Tongue (tissue), 1 donor: ENCODE measurements at regions not wholly inside any gene's neighbourhood (a gene's known extent, or its start where the extent isn't known, plus 50 kb on each side); places are given as distances from the start of the nearest gene placed in this dataset.
"Not testable (repeated sequence)": the region's sequence is repeated elsewhere in the genome, so short reads cannot be mapped to it uniquely, and the experiment has no call there.

Source experiments
- DNase-seq: peaks from one replicate; pipeline ENCODE4 v3.0.0-alpha.2; 2015

GRCh38 chr2:228581731-228582130 is 400.2 kb upstream of the SPHKAP start:
- no peak for DNase-seq

- no peak for DNase-seq
Observed at GRCh38 chr2:228575897-228576296, 394.4 kb upstream of the SPHKAP start.

GRCh38 chr2:228568275-228568674 is 386.8 kb upstream of the SPHKAP start:
- not testable (repeated sequence) for DNase-seq

DNA sequence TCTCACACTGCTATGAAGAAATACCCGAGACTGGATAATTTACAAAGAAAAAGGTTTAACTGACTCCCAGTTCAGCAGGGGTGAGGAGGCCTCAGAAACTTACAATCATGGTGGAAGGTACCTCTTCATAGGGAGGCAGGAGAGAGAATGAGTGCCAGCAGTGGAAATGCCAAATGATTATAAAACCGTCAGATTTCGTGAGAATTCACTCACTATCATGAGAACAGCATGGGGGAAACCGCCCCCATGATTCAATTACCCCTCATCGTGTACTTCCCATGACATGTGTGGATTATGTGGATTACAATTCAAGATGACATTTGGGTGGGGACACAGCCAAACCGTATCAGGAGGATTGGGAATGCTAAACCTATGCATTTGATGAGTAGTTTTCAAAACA is 380.3 kb upstream of the SPHKAP start:
- no peak for DNase-seq

DNA sequence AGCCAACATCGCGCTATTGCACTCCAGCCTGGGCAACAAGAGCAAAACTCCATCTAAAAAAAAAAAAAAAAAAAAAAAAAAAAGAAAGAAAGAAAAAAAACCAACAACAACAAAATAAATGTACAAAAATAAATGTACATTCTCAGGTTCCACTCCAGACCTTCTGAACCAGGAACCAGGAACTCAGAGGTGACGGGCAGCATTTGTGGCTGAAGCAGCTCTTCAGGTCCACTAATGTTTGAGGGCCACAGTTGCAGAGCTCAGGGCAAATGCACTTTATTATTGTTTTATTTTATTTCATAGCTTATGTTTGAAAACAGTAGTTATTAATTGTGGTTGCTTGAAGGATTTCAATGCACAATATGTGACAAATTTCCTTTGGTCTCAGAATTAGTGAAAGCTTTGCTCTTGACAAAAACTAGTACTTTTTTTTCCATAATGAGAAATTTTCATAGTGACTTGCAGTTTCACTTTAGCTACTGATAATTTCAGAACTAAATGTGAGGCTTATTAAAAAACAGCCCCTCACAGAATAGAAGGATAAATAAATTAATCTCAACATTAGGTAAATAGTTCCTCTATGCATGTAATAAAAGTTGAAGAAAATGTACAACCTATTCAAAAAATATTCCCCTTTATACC is 378.4 kb upstream of the SPHKAP start:
- no peak for DNase-seq

DNA sequence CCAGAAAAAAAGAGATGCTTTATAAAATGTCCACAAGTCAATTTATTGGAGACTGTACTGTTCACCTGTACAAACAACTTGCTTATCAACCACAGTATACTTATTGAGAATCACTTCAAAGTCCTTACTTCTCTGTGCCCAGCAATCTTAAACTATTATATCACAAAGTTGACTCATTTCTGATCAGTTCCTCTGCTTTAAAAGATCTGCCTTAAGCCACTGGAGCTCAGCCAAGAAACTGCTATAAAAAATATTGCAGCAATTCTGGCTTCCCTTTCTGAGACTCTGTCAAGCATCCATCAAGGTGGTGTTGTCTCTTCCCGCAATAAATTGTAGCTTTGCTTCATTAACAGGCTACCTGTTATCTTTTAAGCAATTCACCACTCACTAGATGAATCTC is 375.2 kb upstream of the SPHKAP start:
- DNase-seq = no peak

- DNase-seq = no peak
Observed at GRCh38 chr2:228549441-228550007, 368.0 kb upstream of the SPHKAP start.

DNA sequence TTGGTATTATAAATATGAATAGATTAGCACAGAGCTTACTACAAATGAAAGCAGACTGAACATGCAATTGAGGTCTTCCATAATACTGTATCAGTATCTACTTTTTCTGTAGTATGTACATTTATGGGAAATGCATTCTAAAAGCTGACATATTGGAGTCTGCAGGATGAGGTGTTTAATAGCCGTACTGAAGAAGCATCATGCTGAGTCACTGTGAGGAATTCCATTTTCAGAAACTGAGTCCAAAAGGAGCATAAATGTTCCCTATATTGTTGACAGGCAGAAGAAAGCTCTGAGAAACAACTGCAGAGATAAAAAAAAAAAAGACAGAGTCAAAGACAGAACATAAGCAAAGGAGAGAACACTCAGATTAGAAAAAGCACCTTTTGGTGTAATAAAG is 366.7 kb upstream of the SPHKAP start:
- DNase-seq = no peak

GRCh38 chr2:228545748-228546145 is 364.3 kb upstream of the SPHKAP start:
- no peak for DNase-seq

GRCh38 chr2:228545041-228545747 is 363.7 kb upstream of the SPHKAP start:
- DNase-seq = no peak

- DNase-seq = no peak
Observed at GRCh38 chr2:228543117-228543516, 361.6 kb upstream of the SPHKAP start.

DNA sequence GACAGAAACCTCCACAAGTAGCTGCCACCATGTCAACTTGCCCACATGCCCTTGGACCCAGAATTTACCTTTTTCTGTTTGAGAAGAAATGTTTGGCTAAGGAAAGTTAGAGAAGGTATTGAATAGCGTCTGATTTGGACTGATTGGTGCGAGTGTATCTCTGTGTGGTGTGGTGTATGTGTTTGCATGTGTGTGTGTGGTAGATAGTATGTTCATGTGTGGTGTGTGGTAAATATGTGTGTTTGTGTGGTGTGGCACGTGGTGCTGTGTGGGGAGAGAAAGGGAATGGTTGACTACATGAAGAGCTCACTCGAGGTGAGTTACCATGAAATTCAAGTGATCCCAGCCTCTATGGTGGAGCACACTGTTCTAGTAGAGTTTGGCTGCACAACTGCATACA is 360.8 kb upstream of the SPHKAP start:
- no peak for DNase-seq

DNA sequence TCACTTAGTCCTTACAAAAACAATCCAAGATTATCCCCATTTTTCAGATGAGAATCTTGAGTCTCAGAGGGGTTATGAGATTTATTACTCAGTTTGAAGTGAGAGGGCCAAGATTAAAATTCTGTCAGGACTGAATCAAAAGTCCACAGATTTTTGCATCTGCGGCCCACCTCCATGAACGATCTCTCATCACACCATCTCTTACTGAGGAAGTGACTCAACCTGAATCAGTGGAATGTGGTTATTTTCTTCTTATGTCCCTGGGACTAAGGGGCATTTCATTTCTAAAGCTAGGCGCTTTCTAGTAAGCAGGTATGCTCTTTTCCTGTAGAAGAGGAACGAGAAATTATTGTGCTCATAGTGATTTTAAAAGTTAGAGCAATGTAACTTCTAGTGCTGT is 360.3 kb upstream of the SPHKAP start:
- DNase-seq = no peak

DNA sequence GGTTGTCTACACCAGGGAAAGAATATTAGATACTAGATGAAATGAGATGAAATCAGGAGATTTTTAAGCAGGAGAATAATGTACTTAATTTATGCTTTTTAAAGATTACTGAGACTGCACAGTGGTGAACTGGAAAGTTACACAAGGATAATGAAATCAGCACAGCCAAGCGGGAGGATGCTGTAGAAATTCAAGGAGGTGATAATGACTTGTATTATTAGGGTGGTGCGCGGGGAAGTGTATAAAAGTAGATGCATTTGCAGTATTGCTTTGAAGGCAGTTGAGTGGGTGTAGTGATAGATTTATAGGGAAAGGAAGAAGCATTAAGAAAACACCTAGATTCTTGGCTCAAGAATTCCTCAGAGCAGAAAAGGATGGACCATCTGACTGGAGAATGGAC is 359.5 kb upstream of the SPHKAP start:
- no peak for DNase-seq

- DNase-seq = no peak
Observed at GRCh38 chr2:228535396-228535795, 353.9 kb upstream of the SPHKAP start.

- no peak for DNase-seq
Observed at GRCh38 chr2:228533156-228533555, 351.7 kb upstream of the SPHKAP start.

DNA sequence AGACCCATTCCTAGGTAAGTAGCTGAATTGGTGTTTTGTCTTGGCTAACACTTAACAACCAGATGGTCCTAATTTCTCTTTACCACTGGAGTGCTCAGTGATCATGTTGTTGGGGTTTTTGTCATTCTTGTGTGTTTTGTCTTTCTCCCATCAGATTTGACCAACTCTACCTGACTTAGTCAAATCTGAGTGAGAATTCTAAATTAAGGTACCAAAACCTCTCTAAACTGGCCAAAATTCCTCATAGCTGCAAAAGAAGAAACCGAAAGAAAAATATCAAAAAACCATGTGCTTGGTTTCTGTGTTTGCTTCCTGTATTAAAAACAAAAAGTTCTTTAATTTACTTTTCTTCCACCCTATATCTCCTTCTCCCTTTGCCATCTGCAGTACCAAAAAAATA is 350.7 kb upstream of the SPHKAP start:
- no peak for DNase-seq

- DNase-seq = no peak
Observed at GRCh38 chr2:228527197-228527881, 345.9 kb upstream of the SPHKAP start.

- no peak for DNase-seq
Observed at GRCh38 chr2:228526687-228527086, 345.2 kb upstream of the SPHKAP start.

DNA sequence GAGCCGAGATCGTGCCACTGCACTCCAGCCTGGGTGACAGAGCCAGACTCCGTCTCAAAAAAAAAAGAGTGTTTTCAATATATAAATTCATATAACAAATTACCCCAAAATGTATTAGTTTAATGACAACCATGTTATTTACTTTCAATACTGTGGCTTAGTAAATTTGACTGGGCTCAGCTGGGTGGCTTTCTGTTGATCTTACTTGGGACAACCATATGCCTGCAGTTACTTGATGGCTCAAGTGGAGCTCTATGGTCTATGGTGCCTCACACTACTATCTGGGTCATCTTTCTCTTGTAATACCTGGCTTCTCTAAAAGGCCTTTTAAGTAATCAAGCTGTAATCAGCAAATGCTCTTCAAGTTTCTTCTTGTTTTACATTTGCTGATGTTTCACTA is 341.5 kb upstream of the SPHKAP start:
- no peak for DNase-seq

- no peak for DNase-seq
Observed at GRCh38 chr2:228522276-228522675, 340.8 kb upstream of the SPHKAP start.

- no peak for DNase-seq
Observed at GRCh38 chr2:228519561-228519960, 338.1 kb upstream of the SPHKAP start.

- DNase-seq = no peak
Observed at GRCh38 chr2:228516019-228516418, 334.5 kb upstream of the SPHKAP start.
